ENCODE measurements at regions not wholly inside any gene's neighbourhood (a gene's known extent, or its start where the extent isn't known, plus 50 kb on each side); places are given as distances from the start of the nearest gene placed in this dataset.

DNA sequence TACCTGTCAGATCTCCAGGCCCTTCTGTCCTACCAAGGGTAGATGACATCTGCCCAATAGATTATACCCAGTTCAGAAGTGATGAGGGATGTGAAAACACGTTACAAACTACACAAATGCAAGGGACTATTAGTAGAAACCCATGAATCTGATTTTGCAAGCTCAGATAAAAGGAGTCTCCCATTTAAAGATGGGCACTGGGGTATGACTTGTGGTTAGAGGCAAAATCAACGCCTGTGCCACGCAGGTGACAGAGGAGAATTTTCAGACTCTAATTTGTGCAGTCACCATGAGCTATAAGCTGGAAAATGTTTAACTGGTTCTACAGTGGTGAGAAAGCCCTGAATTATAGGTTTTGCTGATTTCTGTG is 184.4 kb upstream of the LPP start:
- TF ChIP-seq, protein P1, sequence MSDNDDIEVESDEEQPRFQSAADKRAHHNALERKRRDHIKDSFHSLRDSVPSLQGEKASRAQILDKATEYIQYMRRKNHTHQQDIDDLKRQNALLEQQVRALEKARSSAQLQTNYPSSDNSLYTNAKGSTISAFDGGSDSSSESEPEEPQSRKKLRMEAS (IDR thresholded peaks at IDR 0.05; ENCODE audit: insufficient read depth, insufficient read length) = no peak
- TF ChIP-seq EZH2 (IDR thresholded peaks at IDR 0.05; ENCODE audit: borderline replicate concordance, low read depth, low read length, severe bottlenecking) = no peak
- TF ChIP-seq, protein P2, sequence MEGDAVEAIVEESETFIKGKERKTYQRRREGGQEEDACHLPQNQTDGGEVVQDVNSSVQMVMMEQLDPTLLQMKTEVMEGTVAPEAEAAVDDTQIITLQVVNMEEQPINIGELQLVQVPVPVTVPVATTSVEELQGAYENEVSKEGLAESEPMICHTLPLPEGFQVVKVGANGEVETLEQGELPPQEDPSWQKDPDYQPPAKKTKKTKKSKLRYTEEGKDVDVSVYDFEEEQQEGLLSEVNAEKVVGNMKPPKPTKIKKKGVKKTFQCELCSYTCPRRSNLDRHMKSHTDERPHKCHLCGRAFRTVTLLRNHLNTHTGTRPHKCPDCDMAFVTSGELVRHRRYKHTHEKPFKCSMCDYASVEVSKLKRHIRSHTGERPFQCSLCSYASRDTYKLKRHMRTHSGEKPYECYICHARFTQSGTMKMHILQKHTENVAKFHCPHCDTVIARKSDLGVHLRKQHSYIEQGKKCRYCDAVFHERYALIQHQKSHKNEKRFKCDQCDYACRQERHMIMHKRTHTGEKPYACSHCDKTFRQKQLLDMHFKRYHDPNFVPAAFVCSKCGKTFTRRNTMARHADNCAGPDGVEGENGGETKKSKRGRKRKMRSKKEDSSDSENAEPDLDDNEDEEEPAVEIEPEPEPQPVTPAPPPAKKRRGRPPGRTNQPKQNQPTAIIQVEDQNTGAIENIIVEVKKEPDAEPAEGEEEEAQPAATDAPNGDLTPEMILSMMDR (IDR thresholded peaks at IDR 0.05; ENCODE audit: extremely low read depth in 1 of 2, insufficient read depth in 1 of 2, low read depth in 1 of 2, low read length in 2 of 2) = no peak
- TF ChIP-seq POLR2AphosphoS5 (IDR thresholded peaks at IDR 0.05; ENCODE audit: insufficient read depth, low read depth, low read length) = no peak
- TF ChIP-seq POLR2A (IDR thresholded peaks at IDR 0.05; ENCODE audit: low read depth, low read length) = no peak
- TF ChIP-seq JUN (IDR thresholded peaks at IDR 0.05; ENCODE audit: borderline replicate concordance, insufficient read depth, insufficient read length, low read depth) = no peak
- no peak for TF ChIP-seq GATA2 (IDR thresholded peaks at IDR 0.05; ENCODE audit: insufficient read depth, insufficient read length, low read depth, low read length)
